GM18858 (cell line): ENCODE measurements at regions not wholly inside any gene's neighbourhood (a gene's known extent, or its start where the extent isn't known, plus 50 kb on each side); places are given as distances from the start of the nearest gene placed in this dataset.

Experiments used
- ATAC-seq: cut with Tn5 transposase; IDR thresholded peaks from one replicate; pipeline ENCODE4 v1.9.1; 2021; ENCODE audit not compliant: unreplicated experiment

GRCh38 chr4:151992332-151993154, 231.7 kb upstream of the GATB start:
- ATAC-seq, result no peak

GRCh38 chr4:151991884-151992167, 231.0 kb upstream of the GATB start:
- no peak for ATAC-seq

GRCh38 chr4:151991001-151991883, 230.4 kb upstream of the GATB start:
- no peak for ATAC-seq

- ATAC-seq, result no peak
Observed at GRCh38 chr4:151990201-151990600, 229.4 kb upstream of the GATB start.

- no peak for ATAC-seq
Observed at GRCh38 chr4:151988591-151988990, 227.8 kb upstream of the GATB start.

GRCh38 chr4:151987606-151988005, 226.8 kb upstream of the GATB start:
- no peak for ATAC-seq

GRCh38 chr4:151983854-151984253, 223.0 kb upstream of the GATB start:
- no peak for ATAC-seq

GRCh38 chr4:151979819-151980218, 219.0 kb upstream of the GATB start:
- no peak for ATAC-seq

- no peak for ATAC-seq
Observed at GRCh38 chr4:151968643-151969042, 207.8 kb upstream of the GATB start.

GRCh38 chr4:151967074-151967473, 206.3 kb upstream of the GATB start:
- no peak for ATAC-seq

GRCh38 chr4:151962138-151962823, 201.5 kb upstream of the GATB start:
- no peak for ATAC-seq

- ATAC-seq, result no peak
Observed at GRCh38 chr4:151961456-151961855, 200.6 kb upstream of the GATB start.

- ATAC-seq, result no peak
Observed at GRCh38 chr4:151960449-151961230, 199.8 kb upstream of the GATB start.

- ATAC-seq, result no peak
Observed at GRCh38 chr4:151957153-151957552, 196.3 kb upstream of the GATB start.

GRCh38 chr4:151955721-151956380, 195.0 kb upstream of the GATB start:
- ATAC-seq, result no peak

GRCh38 chr4:151953795-151954372, 193.1 kb upstream of the GATB start:
- ATAC-seq, result no peak

- ATAC-seq, result no peak
Observed at GRCh38 chr4:151953312-151953711, 192.5 kb upstream of the GATB start.

GRCh38 chr4:151952711-151953254, 192.0 kb upstream of the GATB start:
- no peak for ATAC-seq

- ATAC-seq, result no peak
Observed at GRCh38 chr4:151952137-151952536, 191.3 kb upstream of the GATB start.

GRCh38 chr4:151951671-151952050, 190.9 kb upstream of the GATB start:
- ATAC-seq, result no peak
